Activated CD4-positive, alpha-beta T cell treated with anti-CD3 and anti-CD28 coated beads, Interleukin-10, Interleukin-2, amounts not matched to agents 100 ng/mL and 50 ng/mL, durations not matched to agents 16 hours and 8 hours (primary cell): ENCODE measurements at regions not wholly inside any gene's neighbourhood (a gene's known extent, or its start where the extent isn't known, plus 50 kb on each side); places are given as distances from the start of the nearest gene placed in this dataset.
"Not testable (repeated sequence)": the region's sequence is repeated elsewhere in the genome, so short reads cannot be mapped to it uniquely, and the experiment has no call there.

Experiments
- DNase-seq: peaks from one replicate; pipeline ENCODE4 v3.0.0-alpha.2; 2020

- not testable (repeated sequence) for DNase-seq
Observed at GRCh38 chr13:86253497-86253896, 454.3 kb upstream of the SLITRK6 start.

GRCh38 chr13:86255820-86256219 is 456.6 kb upstream of the SLITRK6 start:
- DNase-seq = not testable (repeated sequence)

- DNase-seq = no peak
Observed at GRCh38 chr13:86269511-86269910, 470.3 kb upstream of the SLITRK6 start.

- peak; percentile 20 for DNase-seq
Observed at GRCh38 chr13:86282442-86282841, 483.2 kb upstream of the SLITRK6 start.

- DNase-seq = no peak
Observed at GRCh38 chr13:86283031-86283430, 483.8 kb upstream of the SLITRK6 start.

- DNase-seq = no peak
Observed at GRCh38 chr13:86298725-86299124, 499.5 kb upstream of the SLITRK6 start.

- DNase-seq = no peak
Observed at GRCh38 chr13:86299128-86299527, 499.9 kb upstream of the SLITRK6 start.

- no peak for DNase-seq
Observed at GRCh38 chr13:86309881-86310280, 510.7 kb upstream of the SLITRK6 start.

GRCh38 chr13:86313421-86313820 is 514.2 kb upstream of the SLITRK6 start:
- DNase-seq = no peak

- no peak for DNase-seq
Observed at GRCh38 chr13:86318450-86318849, 519.2 kb upstream of the SLITRK6 start.

GRCh38 chr13:86324191-86324590 is 525.0 kb upstream of the SLITRK6 start:
- no peak for DNase-seq

- no peak for DNase-seq
Observed at GRCh38 chr13:86355301-86355700, 556.1 kb upstream of the SLITRK6 start.

GRCh38 chr13:86357106-86357505 is 557.9 kb upstream of the SLITRK6 start:
- no peak for DNase-seq

- not testable (repeated sequence) for DNase-seq
Observed at GRCh38 chr13:86363749-86364148, 564.5 kb upstream of the SLITRK6 start.

- DNase-seq = no peak
Observed at GRCh38 chr13:86368924-86369323, 569.7 kb upstream of the SLITRK6 start.

GRCh38 chr13:86377451-86377850 is 578.2 kb upstream of the SLITRK6 start:
- DNase-seq = no peak

- DNase-seq = no peak
Observed at GRCh38 chr13:86378628-86379027, 579.4 kb upstream of the SLITRK6 start.

- DNase-seq = no peak
Observed at GRCh38 chr13:86383151-86383550, 583.9 kb upstream of the SLITRK6 start.

GRCh38 chr13:86383561-86383960 is 584.3 kb upstream of the SLITRK6 start:
- no peak for DNase-seq

- DNase-seq = no peak
Observed at GRCh38 chr13:86397635-86398034, 598.4 kb upstream of the SLITRK6 start.

GRCh38 chr13:86399572-86399971 is 600.4 kb upstream of the SLITRK6 start:
- no peak for DNase-seq

GRCh38 chr13:86402500-86402899 is 603.3 kb upstream of the SLITRK6 start:
- DNase-seq = no peak

- no peak for DNase-seq
Observed at GRCh38 chr13:86403181-86403580, 604.0 kb upstream of the SLITRK6 start.

- DNase-seq = no peak
Observed at GRCh38 chr13:86409466-86410241, 610.4 kb upstream of the SLITRK6 start.

GRCh38 chr13:86425170-86425815 is 626.1 kb upstream of the SLITRK6 start:
- DNase-seq = no peak
